ENCODE measurements at regions not wholly inside any gene's neighbourhood (a gene's known extent, or its start where the extent isn't known, plus 50 kb on each side); places are given as distances from the start of the nearest gene placed in this dataset.
"Not testable (repeated sequence)": the region's sequence is repeated elsewhere in the genome, so short reads cannot be mapped to it uniquely, and the experiment has no call there.

DNA sequence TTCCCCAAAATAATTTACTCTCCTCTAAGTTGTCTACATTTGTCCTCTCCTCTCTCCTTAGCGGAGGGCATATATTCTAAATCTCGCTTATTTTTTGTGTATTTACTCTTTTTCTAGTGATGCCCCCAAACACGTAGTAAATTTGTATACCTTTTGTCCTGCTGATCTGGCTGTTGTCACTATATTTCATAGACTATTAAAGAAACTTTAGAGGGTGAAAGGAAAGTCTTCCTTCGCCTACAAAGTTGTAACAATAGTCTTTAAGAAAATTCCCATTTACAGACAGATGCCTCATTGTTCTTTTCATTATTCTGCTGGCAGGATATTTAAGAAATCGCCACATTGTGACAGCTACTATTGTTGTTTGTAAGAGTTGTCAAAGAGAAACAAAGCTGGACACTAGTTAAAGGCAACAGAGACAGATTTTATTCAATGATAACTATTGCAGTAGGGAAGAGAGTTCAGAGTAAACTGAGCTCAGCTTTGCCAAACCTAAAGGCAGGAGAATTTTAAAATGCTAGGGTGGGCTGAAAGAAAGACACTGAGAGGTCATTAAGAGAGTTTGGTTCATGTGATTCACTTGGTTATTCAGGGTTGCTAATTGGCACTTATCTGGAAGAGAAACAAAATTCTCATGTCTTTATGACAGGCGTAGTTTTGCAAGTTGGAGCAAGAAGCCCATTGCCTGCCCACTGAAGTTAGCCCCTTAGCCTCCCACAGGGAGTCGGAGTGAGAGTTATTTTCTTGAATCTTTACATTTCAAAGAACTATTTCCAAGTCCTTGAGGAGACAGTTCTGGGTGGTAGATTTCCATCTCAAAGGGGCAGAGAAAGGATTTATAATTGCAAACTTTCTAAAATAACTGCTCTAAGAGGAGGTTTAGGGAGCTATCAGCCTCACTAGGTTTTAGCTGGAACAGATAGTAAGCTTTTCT is 1272.5 kb upstream of the SEL1L start:
- intact Hi-C loops (cut with DNase I) = no loop called here
- DNase-seq = no peak
- Histone ChIP-seq H3K4me1 (ENCODE audit: insufficient read depth) (no peaks in the 10 kb centered on the region), H3K27ac (no peak overlapping the region), H3K9me3 (no peaks in the 10 kb centered on the region), H3K27me3 (no peaks in the 10 kb centered on the region), H3K36me3 (no peaks in the 10 kb centered on the region), H3K4me3 (no peak overlapping the region)
- WGBS, 3 donors = 87 to 91% (median 90%) methylated on average over 7 of the region's 7 CpGs
- no peak for TF ChIP-seq POLR2A (IDR thresholded peaks at IDR 0.05)
- TF ChIP-seq, protein P1, sequence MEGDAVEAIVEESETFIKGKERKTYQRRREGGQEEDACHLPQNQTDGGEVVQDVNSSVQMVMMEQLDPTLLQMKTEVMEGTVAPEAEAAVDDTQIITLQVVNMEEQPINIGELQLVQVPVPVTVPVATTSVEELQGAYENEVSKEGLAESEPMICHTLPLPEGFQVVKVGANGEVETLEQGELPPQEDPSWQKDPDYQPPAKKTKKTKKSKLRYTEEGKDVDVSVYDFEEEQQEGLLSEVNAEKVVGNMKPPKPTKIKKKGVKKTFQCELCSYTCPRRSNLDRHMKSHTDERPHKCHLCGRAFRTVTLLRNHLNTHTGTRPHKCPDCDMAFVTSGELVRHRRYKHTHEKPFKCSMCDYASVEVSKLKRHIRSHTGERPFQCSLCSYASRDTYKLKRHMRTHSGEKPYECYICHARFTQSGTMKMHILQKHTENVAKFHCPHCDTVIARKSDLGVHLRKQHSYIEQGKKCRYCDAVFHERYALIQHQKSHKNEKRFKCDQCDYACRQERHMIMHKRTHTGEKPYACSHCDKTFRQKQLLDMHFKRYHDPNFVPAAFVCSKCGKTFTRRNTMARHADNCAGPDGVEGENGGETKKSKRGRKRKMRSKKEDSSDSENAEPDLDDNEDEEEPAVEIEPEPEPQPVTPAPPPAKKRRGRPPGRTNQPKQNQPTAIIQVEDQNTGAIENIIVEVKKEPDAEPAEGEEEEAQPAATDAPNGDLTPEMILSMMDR (IDR thresholded peaks at IDR 0.05) = no peak
- TF ChIP-seq EP300 (IDR thresholded peaks at IDR 0.05) = no peak

GRCh38 chr14:82811246-82811645 is 1277.6 kb upstream of the SEL1L start:
- H3K27ac ChIP-seq = no peak overlapping the region
- H3K4me1 ChIP-seq (ENCODE audit: insufficient read depth) = no peaks in the 10 kb centered on the region
- no peak overlapping the region for H3K4me3 ChIP-seq
- no peaks in the 10 kb centered on the region for H3K9me3 ChIP-seq
- no peaks in the 10 kb centered on the region for H3K36me3 ChIP-seq
- TF ChIP-seq, protein P1 (IDR thresholded peaks at IDR 0.05) = no peak
- no peak for TF ChIP-seq POLR2A (IDR thresholded peaks at IDR 0.05)
- no peak for TF ChIP-seq EP300 (IDR thresholded peaks at IDR 0.05)
- no peaks in the 10 kb centered on the region for H3K27me3 ChIP-seq
- WGBS, 3 donors = 84 to 88% (median 87%) methylated on average over 2 of the region's 2 CpGs
- intact Hi-C loops (cut with DNase I) = no loop called here
- no peak for DNase-seq

GRCh38 chr14:82814339-82814738 is 1280.7 kb upstream of the SEL1L start:
- intact Hi-C loops (cut with DNase I); H3K4me1 ChIP-seq (ENCODE audit: insufficient read depth); H3K9me3 ChIP-seq; H3K36me3 ChIP-seq; H3K4me3 ChIP-seq; H3K27me3 ChIP-seq; H3K27ac ChIP-seq; DNase-seq: not testable (repeated sequence)
- WGBS, 3 donors = 93 to 97% (median 97%) methylated on average over 11 to 28 of the region's 28 CpGs

DNA sequence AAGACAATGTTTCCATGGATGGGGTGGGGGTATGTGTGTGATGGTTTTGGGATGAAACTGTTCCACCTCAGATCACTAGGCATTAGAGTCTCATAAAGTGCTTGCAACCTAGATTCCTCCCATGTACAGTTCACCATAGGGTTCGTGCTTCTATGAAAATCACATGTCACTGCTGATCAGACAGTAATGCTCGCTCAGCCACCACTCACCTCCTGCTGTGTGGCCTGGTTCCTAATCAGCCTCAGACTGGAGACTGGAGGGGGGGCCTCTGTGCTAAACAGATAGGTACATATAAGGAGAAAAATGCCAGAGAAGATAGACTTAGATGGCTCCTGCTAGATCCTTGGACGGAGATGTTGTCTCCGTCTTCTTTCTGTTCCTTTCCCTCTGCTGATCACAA is 1296.9 kb upstream of the SEL1L start:
- Histone ChIP-seq H3K4me1 (ENCODE audit: insufficient read depth) (no peaks in the 10 kb centered on the region), H3K27me3 (no peaks in the 10 kb centered on the region), H3K4me3 (no peak overlapping the region), H3K27ac (no peak overlapping the region), H3K36me3 (no peaks in the 10 kb centered on the region), H3K9me3 (no peaks in the 10 kb centered on the region)
- no peak for TF ChIP-seq POLR2A (IDR thresholded peaks at IDR 0.05)
- TF ChIP-seq EP300 (IDR thresholded peaks at IDR 0.05) = no peak
- TF ChIP-seq, protein P1 (IDR thresholded peaks at IDR 0.05) = no peak
- 91 to 96% (median 94%) methylated on average over 4 of the region's 4 CpGs for WGBS, 3 donors
- DNase-seq = no peak
- intact Hi-C loops (cut with DNase I) = no loop called here

- H3K27ac ChIP-seq = no peak overlapping the region
- intact Hi-C loops (cut with DNase I) = no loop called here
- H3K4me1 ChIP-seq (ENCODE audit: insufficient read depth) = no peaks in the 10 kb centered on the region
- no peak overlapping the region for H3K4me3 ChIP-seq
- H3K27me3 ChIP-seq = no peaks in the 10 kb centered on the region
- 93 to 94% (median 94%) methylated on average over 5 of the region's 5 CpGs for WGBS, 3 donors
- H3K36me3 ChIP-seq = no peaks in the 10 kb centered on the region
- no peak for DNase-seq
- TF ChIP-seq, protein P1 (IDR thresholded peaks at IDR 0.05) = no peak
- no peak for TF ChIP-seq EP300 (IDR thresholded peaks at IDR 0.05)
- TF ChIP-seq POLR2A (IDR thresholded peaks at IDR 0.05) = no peak
- H3K9me3 ChIP-seq = no peaks in the 10 kb centered on the region
Measured at GRCh38 chr14:82836256-82836950, 1302.8 kb upstream of the SEL1L start.

Measured in ovary (tissue), 7 donors.